HG02678 (cell line): ENCODE measurements at regions not wholly inside any gene's neighbourhood (a gene's known extent, or its start where the extent isn't known, plus 50 kb on each side); places are given as distances from the start of the nearest gene placed in this dataset.

ENCODE experiments used
- ATAC-seq: cut with Tn5 transposase; IDR thresholded peaks from one replicate; pipeline ENCODE4 v1.9.1; 2021; ENCODE audit warnings: mild to moderate bottlenecking, moderate library complexity; ENCODE audit not compliant: unreplicated experiment

GRCh38 chr2:19141234-19142004 lies 217.0 kb downstream of the OSR1 start:
- ATAC-seq, result no peak

- ATAC-seq, result no peak
Measured at GRCh38 chr2:19140463-19141208, 217.8 kb downstream of the OSR1 start.

- ATAC-seq, result no peak
Measured at GRCh38 chr2:19139386-19139785, 219.0 kb downstream of the OSR1 start.

GRCh38 chr2:19138264-19138825 lies 220.1 kb downstream of the OSR1 start:
- no peak for ATAC-seq

GRCh38 chr2:19137433-19137832 lies 221.0 kb downstream of the OSR1 start:
- no peak for ATAC-seq

GRCh38 chr2:19132967-19133366 lies 225.5 kb downstream of the OSR1 start:
- ATAC-seq, result no peak

- ATAC-seq, result no peak
Measured at GRCh38 chr2:19131871-19132270, 226.6 kb downstream of the OSR1 start.

GRCh38 chr2:19128148-19128547 lies 230.3 kb downstream of the OSR1 start:
- no peak for ATAC-seq

- no peak for ATAC-seq
Measured at GRCh38 chr2:19127616-19128015, 230.8 kb downstream of the OSR1 start.

GRCh38 chr2:19125901-19126680 lies 232.3 kb downstream of the OSR1 start:
- no peak for ATAC-seq

- no peak for ATAC-seq
Measured at GRCh38 chr2:19124135-19124534, 234.3 kb downstream of the OSR1 start.

GRCh38 chr2:19123556-19123955 lies 234.9 kb downstream of the OSR1 start:
- ATAC-seq, result no peak

- ATAC-seq, result no peak
Measured at GRCh38 chr2:19122220-19122619, 236.2 kb downstream of the OSR1 start.

- no peak for ATAC-seq
Measured at GRCh38 chr2:19120941-19121750, 237.3 kb downstream of the OSR1 start.

- ATAC-seq, result no peak
Measured at GRCh38 chr2:19120181-19120580, 238.2 kb downstream of the OSR1 start.

GRCh38 chr2:19119326-19120001 lies 239.0 kb downstream of the OSR1 start:
- ATAC-seq, result no peak

GRCh38 chr2:19116918-19117317 lies 241.5 kb downstream of the OSR1 start:
- ATAC-seq, result no peak

- ATAC-seq, result no peak
Measured at GRCh38 chr2:19114754-19115231, 243.6 kb downstream of the OSR1 start.

- no peak for ATAC-seq
Measured at GRCh38 chr2:19114126-19114525, 244.3 kb downstream of the OSR1 start.

- ATAC-seq, result no peak
Measured at GRCh38 chr2:19111354-19111753, 247.1 kb downstream of the OSR1 start.
